ENCODE measurements at regions not wholly inside any gene's neighbourhood (a gene's known extent, or its start where the extent isn't known, plus 50 kb on each side); places are given as distances from the start of the nearest gene placed in this dataset.

DNA sequence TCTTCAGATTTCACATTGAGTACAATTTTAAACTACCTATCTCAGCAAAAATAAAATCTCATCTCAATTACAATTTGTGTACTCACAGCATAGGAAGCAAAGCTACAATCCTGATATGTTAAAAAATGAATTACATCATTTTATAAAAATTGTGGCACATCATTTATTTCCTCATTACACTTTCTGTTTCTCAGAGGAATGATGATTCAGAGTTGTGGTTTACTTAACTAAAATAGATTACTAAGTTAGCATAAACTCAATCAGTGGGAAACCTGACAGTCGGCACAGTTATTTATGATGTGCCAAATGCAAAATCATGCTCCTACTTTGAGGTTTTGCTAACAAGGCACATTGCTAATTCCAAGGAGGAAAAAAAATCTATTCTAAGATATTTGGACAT is 325.0 kb downstream of the FBXO8 start:
- Histone ChIP-seq H2AK5ac (ENCODE audit: low read depth, low read length) (no peak overlapping the region), H3K4me2 (ENCODE audit: insufficient read depth in 1 of 2, low read depth in 2 of 2, low read length in 2 of 2) (no peak overlapping the region), H3K79me2 (ENCODE audit: control insufficient read depth in 1 of 2, insufficient read depth in 2 of 2, low read length in 2 of 2) (no peaks in the 10 kb centered on the region), H3K27ac (ENCODE audit: low read depth, low read length) (no peak overlapping the region), H2BK12ac (ENCODE audit: low read depth, low read length) (no peak overlapping the region), H4K5ac (ENCODE audit: insufficient read length, low read depth, low read length) (no peak overlapping the region), H4K8ac (ENCODE audit: extremely low read depth, insufficient read depth, low read length) (no peak overlapping the region), H3K27me3 (replicated peaks in 1 of 4; ENCODE audit: control insufficient read depth in 3 of 4, extremely low read depth in 1 of 4, insufficient read depth in 3 of 4, low read length in 3 of 4) (no peaks in the 10 kb centered on the region), H3K14ac (ENCODE audit: insufficient read length) (no peak overlapping the region), H2BK15ac (ENCODE audit: low read length) (no peak overlapping the region), H4K20me1 (replicated peaks in 1 of 2; ENCODE audit: control insufficient read depth in 1 of 2, insufficient read depth in 2 of 2, low read length in 2 of 2) (no peaks in the 10 kb centered on the region), H3K9me3 (ENCODE audit: insufficient read depth in 2 of 2, low read depth in 1 of 2, low read length in 1 of 2) (no peaks in the 10 kb centered on the region), H2AFZ (ENCODE audit: low read length) (no peak overlapping the region), H3K79me1 (ENCODE audit: low read depth, low read length) (no peaks in the 10 kb centered on the region), H3K9ac (replicated peaks in 1 of 4; ENCODE audit: extremely low read depth in 1 of 4, low read depth in 3 of 4, low read length in 3 of 4) (no peak overlapping the region), H3K4me3 (ENCODE audit: extremely low read depth in 1 of 4, insufficient read depth in 2 of 4, low read depth in 3 of 4, low read length in 4 of 4) (no peak overlapping the region), H3K18ac (ENCODE audit: extremely low read depth, low read length) (no peak overlapping the region), H3K4ac (replicated peaks; ENCODE audit: insufficient read length, low read depth, low read length) (no peak overlapping the region), H3K23ac (ENCODE audit: insufficient read length) (no peak overlapping the region), H2BK5ac (ENCODE audit: low read depth, low read length) (no peak overlapping the region), H3K23me2 (ENCODE audit: low read depth, low read length) (no peaks in the 10 kb centered on the region), H3K56ac (replicated peaks; ENCODE audit: insufficient read length, low read depth, low read length) (no peak overlapping the region), H2BK120ac (replicated peaks; ENCODE audit: low read depth, low read length) (no peak overlapping the region), H4K91ac (replicated peaks; ENCODE audit: insufficient read length, low read length) (no peak overlapping the region), H3K36me3 (ENCODE audit: control insufficient read depth in 2 of 4, insufficient read depth in 4 of 4, low read length in 3 of 4) (no peaks in the 10 kb centered on the region), H2BK20ac (ENCODE audit: low read length) (no peak overlapping the region), H3K4me1 (replicated peaks in 1 of 4; ENCODE audit: control insufficient read depth in 3 of 4, insufficient read depth in 4 of 4, low read length in 3 of 4) (no peaks in the 10 kb centered on the region)
- FAIRE-seq = no peak
- WGBS, 2 experiments (ENCODE audit: extremely low coverage in 1 of 2, insufficient coverage in 1 of 2, insufficient read length in 1 of 2, insufficient replicate concordance in 2 of 2, low coverage in 1 of 2, low lambda C conversion rate in 2 of 2, missing lambda C conversion rate in 1 of 2) = 41% methylated on average over 1 of the region's 1 CpG; no CpG with 5 or more reads in 1 of the 2 experiments
- ChIA-PET POLR2A (ENCODE audit: partially characterized antibody) (no interaction called here), CTCF (ENCODE audit: partially characterized antibody) (no interaction called here)
- no peak for DNase-seq (ENCODE audit: low read depth in 1 of 2, low spot score in 2 of 2)
- TF ChIP-seq SAP30 (IDR thresholded peaks at IDR 0.05; ENCODE audit: insufficient read depth, insufficient replicate concordance, low read length) (no peak), TCF12 (IDR thresholded peaks at IDR 0.05; ENCODE audit: low read depth, low read length) (no peak), CEBPB (IDR thresholded peaks at IDR 0.05; ENCODE audit: low read depth, low read length) (no peak), HDAC2 (IDR thresholded peaks at IDR 0.05; ENCODE audit: borderline replicate concordance in 1 of 2, low read depth in 2 of 2, low read length in 2 of 2) (no peak), JUND (IDR thresholded peaks at IDR 0.05; ENCODE audit: low read length) (no peak), RNF2 (IDR thresholded peaks at IDR 0.05; ENCODE audit: borderline replicate concordance, low read depth, low read length, missing control alignments, poor library complexity, severe bottlenecking) (no peak)
